ENCODE measurements at regions not wholly inside any gene's neighbourhood (a gene's known extent, or its start where the extent isn't known, plus 50 kb on each side); places are given as distances from the start of the nearest gene placed in this dataset.

DNA sequence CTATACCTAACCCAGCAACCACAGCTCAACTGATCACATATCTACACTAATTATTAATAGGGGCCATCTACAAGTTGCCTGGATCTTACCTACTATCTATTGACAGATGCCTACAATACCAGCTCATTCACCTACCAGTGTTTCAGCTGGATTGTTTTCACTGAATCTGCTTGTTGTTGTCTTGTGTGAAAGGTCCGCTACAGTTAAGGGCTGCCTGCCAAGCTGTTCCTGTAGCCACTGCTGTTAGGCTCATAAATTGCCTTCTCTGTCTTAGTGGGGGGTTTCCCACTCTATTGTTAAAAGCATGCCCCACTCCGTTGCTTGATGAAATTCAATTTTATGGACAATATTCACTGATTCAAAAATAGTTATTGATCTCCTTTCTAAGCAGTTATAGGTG, 199.7 kb upstream of the TMPRSS15 start:
- TF ChIP-seq SUZ12 (IDR thresholded peaks at IDR 0.05; ENCODE audit: extremely low read depth, insufficient read depth, insufficient read length) (no peak), YY1 (IDR thresholded peaks at IDR 0.05; ENCODE audit: insufficient read depth, insufficient read length) (no peak), ZNF274 (IDR thresholded peaks at IDR 0.05; ENCODE audit: low read depth, low read length) (no peak)

All from NT2/D1 (cell line).